B cell (primary cell): ENCODE measurements at regions not wholly inside any gene's neighbourhood (a gene's known extent, or its start where the extent isn't known, plus 50 kb on each side); places are given as distances from the start of the nearest gene placed in this dataset.

Experiments used
- ATAC-seq: fragments of 200-7000 bp; cut with Tn5 transposase; one replicate; pipeline ENCODE4 v1.10.0; 2021; ENCODE audit warnings: low read depth, mild to moderate bottlenecking, moderate number of reproducible peaks, moderate library complexity
- CTCF ChIA-PET: fragments of 350-600 bp; sonication (Branson Sonifier 250); formaldehyde crosslinking; loops from one replicate; lab custom pipeline; 2021; ENCODE audit warnings: antibody characterized with exemption, inconsistent platforms; lab: Charles Lee
- POLR2A ChIA-PET: fragments of 350-600 bp; sonication (Branson Sonifier 250); formaldehyde crosslinking; loops from one replicate; lab custom pipeline; 2021; ENCODE audit warnings: antibody characterized with exemption; lab: Charles Lee
- DNase-seq: peaks from one replicate; pipeline ENCODE4 v3.0.0; 2013
- H2AFZ ChIP-seq: 2 replicates; pipeline ENCODE4 v1.6.1; 2012; ENCODE audit warnings: mild to moderate bottlenecking, low read depth, low read length; ENCODE audit not compliant: insufficient read depth, poor library complexity, severe bottlenecking
- H3K27ac ChIP-seq, 2 donors: 1 replicate in 1 of 2; 2 replicates in 1 of 2; pipeline ENCODE4 v1.5.1; 2012 to 2013; ENCODE audit warnings: low read length in 2 of 2, mild to moderate bottlenecking in 2 of 2, moderate library complexity in 1 of 2
- H3K27me3 ChIP-seq, 4 experiments: fragments of 200-600 bp in 1 of 4; sonication (generic) in 1 of 4; replicated peaks in 1 of 4; 1 replicate in 2 of 4; 2 replicates in 2 of 4; pipeline versions ENCODE4 v1.6.1 to v1.7.0; 2013 to 2016; ENCODE audit warnings: low read length in 3 of 4, mild to moderate bottlenecking in 2 of 4, mixed read lengths in 1 of 4, moderate library complexity in 1 of 4; ENCODE audit not compliant: insufficient read depth in 4 of 4, control insufficient read depth in 3 of 4; ENCODE audit errors: control extremely low read depth in 1 of 4
- H3K36me3 ChIP-seq, 2 experiments: replicated peaks in 1 of 2; 1 replicate in 1 of 2; 2 replicates in 1 of 2; pipeline versions ENCODE4 v1.6.1 to v1.7.1; 2013; ENCODE audit warnings: low read length in 1 of 2; ENCODE audit not compliant: insufficient read depth in 2 of 2, control insufficient read depth in 1 of 2; ENCODE audit errors: control extremely low read depth in 1 of 2, extremely low read depth in 1 of 2
- H3K4me1 ChIP-seq, 2 donors: fragments of 200-600 bp in 1 of 2; sonication (generic) in 1 of 2; 1 replicate in 1 of 2; 2 replicates in 1 of 2; pipeline versions ENCODE4 v1.5.1 to v1.6.1; 2013 to 2017; ENCODE audit warnings: low read length in 2 of 2; ENCODE audit not compliant: control insufficient read depth in 2 of 2, insufficient read depth in 2 of 2
- H3K4me2 ChIP-seq: replicated peaks from 2 replicates; pipeline ENCODE3; 2012; ENCODE audit warnings: mild to moderate bottlenecking, low read depth, low read length; ENCODE audit not compliant: poor library complexity, severe bottlenecking
- H3K4me3 ChIP-seq, 5 experiments: fragments of 200-600 bp in 1 of 5; sonication (generic) in 1 of 5; 1 replicate in 3 of 5; 2 replicates in 2 of 5; pipeline versions ENCODE4 v1.5.1 to v1.7.0; 2011 to 2016; ENCODE audit warnings: low read length in 4 of 5, mild to moderate bottlenecking in 4 of 5, low read depth in 2 of 5, control low read depth in 1 of 5, moderate library complexity in 1 of 5; ENCODE audit not compliant: insufficient read depth in 1 of 5; ENCODE audit errors: control extremely low read depth in 1 of 5, extremely low read depth in 1 of 5
- H3K79me2 ChIP-seq: fragments of 200-600 bp; sonication (generic); one replicate; pipeline ENCODE4 v1.6.0; 2016; ENCODE audit warnings: low read length; ENCODE audit not compliant: control insufficient read depth, insufficient read depth
- H3K9ac ChIP-seq: fragments of 200-600 bp; sonication (generic); 2 replicates; pipeline ENCODE4 v1.6.1; 2017; ENCODE audit warnings: mild to moderate bottlenecking, low read length, moderate library complexity
- H3K9me3 ChIP-seq, 3 donors: one replicate each; pipeline versions ENCODE4 v1.6.1 to v1.7.1; 2013; ENCODE audit warnings: low read length in 2 of 3; ENCODE audit not compliant: control insufficient read depth in 2 of 3, insufficient read depth in 1 of 3; ENCODE audit errors: control extremely low read depth in 1 of 3
- H4K20me1 ChIP-seq: 2 replicates; pipeline ENCODE4 v1.6.0; 2012; ENCODE audit warnings: mild to moderate bottlenecking, low read length; ENCODE audit not compliant: insufficient read depth, control insufficient read depth, poor library complexity, severe bottlenecking
- H3K27ac Mint-ChIP-seq: one replicate; pipeline ENCODE4 v1.8.0; 2021; ENCODE audit warnings: mixed read lengths
- H3K27me3 Mint-ChIP-seq: one replicate; pipeline ENCODE4 v1.8.0; 2021; ENCODE audit warnings: mixed read lengths
- H3K4me1 Mint-ChIP-seq: one replicate; pipeline ENCODE4 v1.8.0; 2021; ENCODE audit warnings: mixed read lengths
- H3K4me3 Mint-ChIP-seq: one replicate; pipeline ENCODE4 v1.8.0; 2021; ENCODE audit warnings: mixed read lengths
- H3K9me3 Mint-ChIP-seq: one replicate; pipeline ENCODE4 v1.8.0; 2022; ENCODE audit warnings: mixed read lengths; ENCODE audit not compliant: insufficient read depth
- CTCF ChIP-seq: fragments of 200-600 bp; IDR thresholded peaks from one replicate; pipeline ENCODE4 v1.8.0; 2022; ENCODE audit warnings: antibody characterized with exemption, mild to moderate bottlenecking
- EZH2 ChIP-seq: IDR thresholded peaks from 2 replicates; pipeline ENCODE4 v1.6.1; 2012; ENCODE audit warnings: borderline replicate concordance, low read depth, mild to moderate bottlenecking, moderate library complexity, low read length; ENCODE audit not compliant: insufficient read depth, poor library complexity, severe bottlenecking
- WGBS: methylation state at CpG from one replicate; pipeline ENCODE4 v1.1.5; 2013; ENCODE audit warnings: missing lambda C conversion rate; ENCODE audit not compliant: insufficient coverage; 5-methylcytosine and 5-hydroxymethylcytosine counted together
- intact Hi-C: fragments of 100-400 bp; cut with micrococcal nuclease; formaldehyde crosslinking; loops from one replicate; pipeline ENCODE4 v1.10.0; 2022

GRCh38 chr18:70426818-70427217, 138.0 kb downstream of the SOCS6 start:
- WGBS, result 95% methylated on average over 7 of the region's 9 CpGs
- no peaks in the 10 kb centered on the region for H3K4me1 ChIP-seq
- no peak for DNase-seq
- no peak overlapping the region for H2AFZ ChIP-seq
- H3K36me3 ChIP-seq, result no peaks in the 10 kb centered on the region
- intact Hi-C loops, result no loop called here
- no peaks in the 10 kb centered on the region for H3K79me2 ChIP-seq
- no peaks in the 10 kb centered on the region for H3K9me3 ChIP-seq
- ATAC-seq, result no peak
- no peak overlapping the region for H3K27ac ChIP-seq
- H4K20me1 ChIP-seq, result no peaks in the 10 kb centered on the region
- no peak for TF ChIP-seq EZH2
- TF ChIP-seq CTCF, result no peak
- Mint-ChIP-seq H3K9me3 (no peaks in the 10 kb centered on the region), H3K4me1 (peaks cover 3% of the 10 kb centered on the region), H3K27ac (no peak overlapping the region), H3K27me3 (peaks cover 2% of the 10 kb centered on the region), H3K4me3 (no peak overlapping the region)
- H3K4me2 ChIP-seq, result no peak overlapping the region
- H3K4me3 ChIP-seq, result no peak overlapping the region
- H3K27me3 ChIP-seq, result no peaks in the 10 kb centered on the region
- H3K9ac ChIP-seq, result no peak overlapping the region
- ChIA-PET POLR2A (no interaction called here), CTCF (no interaction called here)

DNA sequence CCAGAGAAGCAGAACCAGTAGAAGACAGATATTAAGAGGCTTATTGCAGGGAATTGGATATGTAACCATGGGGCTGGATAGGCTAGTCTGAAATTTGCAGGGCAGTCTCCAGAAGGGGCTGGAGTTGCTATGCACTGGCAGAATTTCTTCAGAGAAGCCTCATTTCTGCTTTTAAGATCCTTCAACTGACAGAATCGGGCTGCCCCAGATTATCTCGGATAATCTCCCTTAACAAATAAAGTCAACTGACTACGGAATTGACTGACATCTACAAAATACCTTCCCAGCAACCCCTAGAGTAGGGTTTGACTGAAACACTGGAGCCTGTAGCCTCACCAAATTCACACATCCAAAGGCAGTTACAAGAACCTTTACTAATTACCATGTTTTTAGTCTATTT, 136.4 kb downstream of the SOCS6 start:
- Histone ChIP-seq H3K27ac (no peak overlapping the region), H3K36me3 (no peaks in the 10 kb centered on the region), H3K27me3 (no peaks in the 10 kb centered on the region), H3K4me2 (no peak overlapping the region), H3K9ac (no peak overlapping the region), H4K20me1 (no peaks in the 10 kb centered on the region), H3K4me1 (no peaks in the 10 kb centered on the region), H3K79me2 (no peaks in the 10 kb centered on the region), H2AFZ (no peak overlapping the region), H3K4me3 (no peak overlapping the region), H3K9me3 (no peaks in the 10 kb centered on the region)
- 90% methylated on average over 3 of the region's 3 CpGs for WGBS
- Mint-ChIP-seq H3K9me3 (no peaks in the 10 kb centered on the region), H3K4me3 (no peak overlapping the region), H3K4me1 (peaks cover 3% of the 10 kb centered on the region), H3K27ac (no peak overlapping the region), H3K27me3 (peaks cover 2% of the 10 kb centered on the region)
- no peak for ATAC-seq
- intact Hi-C loops, result no loop called here
- ChIA-PET POLR2A (no interaction called here), CTCF (interaction anchor here (1.5 kb wide), 1 partner anchor 8 kb away, joined by 3 read pairs; no protein-coding TSS in a partner anchor)
- no peak for TF ChIP-seq EZH2
- TF ChIP-seq CTCF, result no peak
- DNase-seq, result no peak
